ENCODE measurements at regions not wholly inside any gene's neighbourhood (a gene's known extent, or its start where the extent isn't known, plus 50 kb on each side); places are given as distances from the start of the nearest gene placed in this dataset.

DNA sequence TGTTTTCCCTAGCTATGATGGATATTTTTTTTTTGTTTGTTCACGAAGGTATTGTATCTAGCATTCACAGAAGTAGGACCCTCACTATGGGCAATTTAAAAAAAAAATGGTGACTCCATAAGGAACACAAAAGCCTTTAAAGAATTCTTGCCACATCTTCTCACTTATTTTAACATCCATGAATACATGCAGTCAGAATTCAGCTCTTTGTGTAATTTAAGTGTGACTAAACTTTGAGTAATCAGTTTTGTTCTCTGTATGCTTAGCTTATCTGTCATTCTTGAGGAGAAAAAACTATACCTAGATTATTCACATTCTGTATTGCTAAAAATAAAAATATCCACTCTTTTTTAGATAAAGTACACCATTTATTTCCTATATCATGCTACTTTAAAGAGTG lies 313.2 kb upstream of the KCND2 start (continued):
- TF ChIP-seq, protein P1, sequence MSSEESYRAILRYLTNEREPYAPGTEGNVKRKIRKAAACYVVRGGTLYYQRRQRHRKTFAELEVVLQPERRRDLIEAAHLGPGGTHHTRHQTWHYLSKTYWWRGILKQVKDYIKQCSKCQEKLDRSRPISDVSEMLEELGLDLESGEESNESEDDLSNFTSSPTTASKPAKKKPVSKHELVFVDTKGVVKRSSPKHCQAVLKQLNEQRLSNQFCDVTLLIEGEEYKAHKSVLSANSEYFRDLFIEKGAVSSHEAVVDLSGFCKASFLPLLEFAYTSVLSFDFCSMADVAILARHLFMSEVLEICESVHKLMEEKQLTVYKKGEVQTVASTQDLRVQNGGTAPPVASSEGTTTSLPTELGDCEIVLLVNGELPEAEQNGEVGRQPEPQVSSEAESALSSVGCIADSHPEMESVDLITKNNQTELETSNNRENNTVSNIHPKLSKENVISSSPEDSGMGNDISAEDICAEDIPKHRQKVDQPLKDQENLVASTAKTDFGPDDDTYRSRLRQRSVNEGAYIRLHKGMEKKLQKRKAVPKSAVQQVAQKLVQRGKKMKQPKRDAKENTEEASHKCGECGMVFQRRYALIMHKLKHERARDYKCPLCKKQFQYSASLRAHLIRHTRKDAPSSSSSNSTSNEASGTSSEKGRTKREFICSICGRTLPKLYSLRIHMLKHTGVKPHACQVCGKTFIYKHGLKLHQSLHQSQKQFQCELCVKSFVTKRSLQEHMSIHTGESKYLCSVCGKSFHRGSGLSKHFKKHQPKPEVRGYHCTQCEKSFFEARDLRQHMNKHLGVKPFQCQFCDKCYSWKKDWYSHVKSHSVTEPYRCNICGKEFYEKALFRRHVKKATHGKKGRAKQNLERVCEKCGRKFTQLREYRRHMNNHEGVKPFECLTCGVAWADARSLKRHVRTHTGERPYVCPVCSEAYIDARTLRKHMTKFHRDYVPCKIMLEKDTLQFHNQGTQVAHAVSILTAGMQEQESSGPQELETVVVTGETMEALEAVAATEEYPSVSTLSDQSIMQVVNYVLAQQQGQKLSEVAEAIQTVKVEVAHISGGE (CRISPR knock-in tag; IDR thresholded peaks at IDR 0.05) = no peak
- no peak for TF ChIP-seq ZNF24 (IDR thresholded peaks at IDR 0.05)
- TF ChIP-seq CBX3 (IDR thresholded peaks at IDR 0.05; ENCODE audit: borderline replicate concordance, low read depth) = no peak
- no peak for TF ChIP-seq KLF5 (IDR thresholded peaks at IDR 0.05; ENCODE audit: partially characterized antibody)

GRCh38 chr7:119963654-119964053 lies 309.3 kb upstream of the KCND2 start:
- intact Hi-C loops (cut with micrococcal nuclease; ENCODE audit: unreplicated experiment) = no loop called here
- H3K36me3 ChIP-seq (ENCODE audit: control insufficient read depth in 2 of 2, insufficient read depth in 2 of 2, low read length in 1 of 2) = no peaks in the 10 kb centered on the region
- no peak overlapping the region for H3K4me2 ChIP-seq (ENCODE audit: control insufficient read depth, insufficient read depth)
- in situ Hi-C loops (cut with MboI) = no loop called here
- no peak overlapping the region for H2AFZ ChIP-seq (ENCODE audit: control insufficient read depth, low read depth, low read length)
- no peaks in the 10 kb centered on the region for H3K27me3 ChIP-seq (replicated peaks in 1 of 2; ENCODE audit: control insufficient read depth in 2 of 2, insufficient read depth in 2 of 2, low read length in 1 of 2)
- H3K4me3 ChIP-seq = no peak overlapping the region
- H3K27ac ChIP-seq (ENCODE audit: control insufficient read depth, insufficient read depth) = no peak overlapping the region
- H3K79me2 ChIP-seq (ENCODE audit: control insufficient read depth, insufficient read depth, low read length) = no peaks in the 10 kb centered on the region
- CTCF ChIA-PET = no interaction called here
- ATAC-seq (no peak), DNase-seq (ENCODE audit: low read depth, low spot score) (no peak), FAIRE-seq (no peak)
- H4K20me1 ChIP-seq (ENCODE audit: control insufficient read depth, insufficient read depth) = no peaks in the 10 kb centered on the region
- H3K9ac ChIP-seq (ENCODE audit: control insufficient read depth, insufficient read depth, low read length) = no peak overlapping the region
- SMC1A ChIA-PET (ENCODE audit: uncharacterized antibody, unreplicated experiment) = interaction anchor here (0.7 kb wide), 1 partner anchor 365 kb away, joined by 4 read pairs; no protein-coding TSS in a partner anchor
- no TSS peak for BruUV-seq (replicated peaks)
- no peaks in the 10 kb centered on the region for H3K4me1 ChIP-seq (ENCODE audit: control insufficient read depth, insufficient read depth, low read length)
- POLR2A ChIA-PET = no interaction called here
- H3K9me3 ChIP-seq (replicated peaks; ENCODE audit: control insufficient read depth, insufficient read depth, low read length) = no peaks in the 10 kb centered on the region
- RAD21 ChIA-PET (ENCODE audit: unreplicated experiment) = no interaction called here
- TF ChIP-seq E2F4 (IDR thresholded peaks at IDR 0.05; ENCODE audit: low read depth, low read length) (no peak), NR2C2 (IDR thresholded peaks at IDR 0.05; ENCODE audit: borderline replicate concordance, control insufficient read depth, insufficient read length, low read depth) (no peak), MXI1 (IDR thresholded peaks at IDR 0.05; ENCODE audit: low read depth, low read length) (no peak), POU2F2 (IDR thresholded peaks at IDR 0.05; ENCODE audit: borderline replicate concordance, low read depth, low read length) (no peak), STAT1 (conservative IDR thresholded peaks at IDR 0.05) (no peak), PAX8 (IDR thresholded peaks at IDR 0.05) (no peak), HDAC6 (IDR thresholded peaks at IDR 0.05; ENCODE audit: unreplicated experiment) (no peak), RAD21 (IDR thresholded peaks at IDR 0.05; ENCODE audit: insufficient read depth, low read depth, low read length) (no peak), PKNOX1 (IDR thresholded peaks at IDR 0.05) (no peak)
- TF ChIP-seq, protein P2, sequence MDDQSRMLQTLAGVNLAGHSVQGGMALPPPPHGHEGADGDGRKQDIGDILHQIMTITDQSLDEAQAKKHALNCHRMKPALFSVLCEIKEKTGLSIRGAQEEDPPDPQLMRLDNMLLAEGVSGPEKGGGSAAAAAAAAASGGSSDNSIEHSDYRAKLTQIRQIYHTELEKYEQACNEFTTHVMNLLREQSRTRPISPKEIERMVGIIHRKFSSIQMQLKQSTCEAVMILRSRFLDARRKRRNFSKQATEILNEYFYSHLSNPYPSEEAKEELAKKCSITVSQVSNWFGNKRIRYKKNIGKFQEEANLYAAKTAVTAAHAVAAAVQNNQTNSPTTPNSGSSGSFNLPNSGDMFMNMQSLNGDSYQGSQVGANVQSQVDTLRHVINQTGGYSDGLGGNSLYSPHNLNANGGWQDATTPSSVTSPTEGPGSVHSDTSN (IDR thresholded peaks at IDR 0.05; ENCODE audit: insufficient replicate concordance, low read depth, low read length) = no peak
- TF ChIP-seq, protein P3, sequence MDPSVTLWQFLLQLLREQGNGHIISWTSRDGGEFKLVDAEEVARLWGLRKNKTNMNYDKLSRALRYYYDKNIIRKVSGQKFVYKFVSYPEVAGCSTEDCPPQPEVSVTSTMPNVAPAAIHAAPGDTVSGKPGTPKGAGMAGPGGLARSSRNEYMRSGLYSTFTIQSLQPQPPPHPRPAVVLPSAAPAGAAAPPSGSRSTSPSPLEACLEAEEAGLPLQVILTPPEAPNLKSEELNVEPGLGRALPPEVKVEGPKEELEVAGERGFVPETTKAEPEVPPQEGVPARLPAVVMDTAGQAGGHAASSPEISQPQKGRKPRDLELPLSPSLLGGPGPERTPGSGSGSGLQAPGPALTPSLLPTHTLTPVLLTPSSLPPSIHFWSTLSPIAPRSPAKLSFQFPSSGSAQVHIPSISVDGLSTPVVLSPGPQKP (IDR thresholded peaks at IDR 0.05; ENCODE audit: low read depth, low read length) = no peak
